Skin of body (tissue), 1 donor: ENCODE measurements at regions not wholly inside any gene's neighbourhood (a gene's known extent, or its start where the extent isn't known, plus 50 kb on each side); places are given as distances from the start of the nearest gene placed in this dataset.
"Not testable (repeated sequence)": the region's sequence is repeated elsewhere in the genome, so short reads cannot be mapped to it uniquely, and the experiment has no call there.

Experiments used
- DNase-seq: peaks from one replicate; lab custom pipeline; 2025; lab: John Stamatoyannopoulos, UW

DNA sequence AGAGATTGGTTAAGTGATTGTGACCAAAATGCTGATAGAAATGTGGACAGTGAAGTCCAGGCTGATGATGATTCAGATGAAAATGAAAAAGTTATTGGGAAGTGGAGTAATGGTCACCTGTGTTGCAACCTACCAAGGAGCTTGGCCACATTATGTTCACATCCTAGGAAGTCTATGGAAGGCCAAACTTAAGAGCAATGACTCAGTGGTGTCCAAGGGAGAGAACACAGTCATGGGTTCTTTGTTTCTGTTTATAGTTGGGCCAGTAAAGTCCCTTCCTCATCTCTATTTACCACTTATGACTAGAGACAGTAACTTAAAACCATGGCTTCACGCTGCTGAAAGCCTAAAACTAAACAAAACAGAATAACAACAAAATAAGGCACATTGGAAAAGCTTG, 555.3 kb upstream of the DAB2 start:
- no peak for DNase-seq

DNA sequence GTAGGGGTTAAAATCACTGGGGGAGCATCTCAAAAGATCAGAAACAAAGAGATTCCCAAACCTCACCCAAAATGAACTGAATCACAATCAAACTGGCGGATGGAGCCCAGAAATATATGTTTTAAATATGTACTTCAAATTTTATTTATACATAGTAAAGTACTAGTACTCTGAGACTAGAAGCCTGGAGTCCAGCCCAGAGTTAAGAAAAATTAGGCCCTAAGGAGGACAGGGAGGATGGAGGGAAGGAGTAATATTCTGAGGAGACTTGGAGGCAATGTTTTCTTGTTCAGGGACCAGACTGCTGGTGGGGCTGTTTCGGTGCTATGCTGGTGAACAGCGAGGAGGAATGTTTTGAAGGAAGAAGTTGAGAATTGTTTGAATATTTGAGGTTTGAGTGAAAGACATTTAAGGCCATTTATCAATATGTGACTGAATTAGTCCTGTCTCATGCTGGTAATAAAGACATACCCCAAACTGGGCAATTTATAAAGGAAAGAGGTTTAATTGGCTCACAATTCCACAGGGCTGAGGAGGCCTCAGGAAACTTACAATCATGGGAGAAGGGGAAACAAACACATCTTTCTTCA, 552.4 kb upstream of the DAB2 start:
- no peak for DNase-seq

DNA sequence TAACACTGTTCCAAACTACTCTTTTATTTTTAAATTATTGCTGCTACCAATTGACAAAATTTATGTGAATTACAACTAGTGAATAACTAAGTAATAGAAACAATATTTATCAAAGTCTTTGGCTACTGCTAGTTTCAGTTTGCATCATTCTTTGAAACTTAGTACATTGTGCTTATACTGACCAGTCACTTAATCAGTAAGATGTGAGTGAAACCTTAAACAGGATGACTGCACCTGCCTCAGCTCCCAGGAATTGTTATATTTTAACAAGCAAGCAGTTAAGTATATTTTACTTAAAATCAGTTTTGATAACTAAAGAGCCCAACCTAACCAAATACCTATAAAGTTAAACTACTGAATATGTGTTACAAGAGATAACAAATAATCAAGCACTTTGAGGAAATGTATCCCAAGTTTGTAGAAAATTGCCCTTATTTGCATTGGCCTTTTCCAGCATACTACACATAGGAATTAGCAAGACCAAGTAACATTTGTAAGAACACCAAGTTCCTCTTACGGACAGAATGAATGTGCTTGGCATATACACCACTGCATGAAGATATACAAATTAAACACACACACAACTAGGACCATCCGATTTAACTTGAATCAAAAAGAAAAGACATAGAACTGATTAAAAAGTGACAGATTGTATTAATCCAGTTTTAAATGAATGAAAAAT, 545.5 kb upstream of the DAB2 start:
- DNase-seq, result no peak

DNA sequence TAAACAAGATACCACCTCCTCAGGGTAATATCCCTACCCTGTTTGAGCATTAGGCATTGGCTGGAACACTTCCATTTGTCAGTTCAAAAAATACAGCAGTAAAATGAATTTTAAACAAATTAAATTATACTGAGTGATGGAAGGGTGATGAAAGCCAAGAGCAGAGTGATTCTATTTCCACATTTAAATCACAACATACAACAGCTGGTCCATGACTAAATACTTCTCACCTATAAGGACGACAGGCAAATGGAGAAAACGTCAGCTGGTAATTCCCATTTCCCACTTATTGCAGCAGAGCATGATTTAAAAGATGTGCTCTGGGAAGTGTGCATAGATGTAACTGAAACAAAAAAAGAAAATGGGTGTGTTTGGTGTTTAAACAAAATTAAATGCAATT, 543.6 kb upstream of the DAB2 start:
- no peak for DNase-seq

DNA sequence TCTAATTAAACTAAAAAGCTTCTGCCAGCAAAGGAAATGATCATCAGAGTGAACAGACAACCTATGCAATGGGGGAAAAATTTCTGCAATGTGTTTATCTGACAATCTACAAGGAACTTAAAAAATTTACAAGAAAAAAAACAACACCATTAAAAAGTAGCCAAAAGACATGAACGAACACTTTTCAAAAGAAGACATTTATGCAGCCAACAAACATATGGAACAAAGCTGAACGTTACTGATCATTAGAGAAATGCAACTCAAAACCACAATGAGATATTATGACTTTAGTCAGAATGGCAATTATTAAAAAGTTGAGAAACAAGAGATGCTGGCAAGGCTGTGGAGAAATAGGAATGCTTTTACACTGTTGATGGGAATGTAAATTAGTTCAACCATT, 530.4 kb upstream of the DAB2 start:
- no peak for DNase-seq

DNA sequence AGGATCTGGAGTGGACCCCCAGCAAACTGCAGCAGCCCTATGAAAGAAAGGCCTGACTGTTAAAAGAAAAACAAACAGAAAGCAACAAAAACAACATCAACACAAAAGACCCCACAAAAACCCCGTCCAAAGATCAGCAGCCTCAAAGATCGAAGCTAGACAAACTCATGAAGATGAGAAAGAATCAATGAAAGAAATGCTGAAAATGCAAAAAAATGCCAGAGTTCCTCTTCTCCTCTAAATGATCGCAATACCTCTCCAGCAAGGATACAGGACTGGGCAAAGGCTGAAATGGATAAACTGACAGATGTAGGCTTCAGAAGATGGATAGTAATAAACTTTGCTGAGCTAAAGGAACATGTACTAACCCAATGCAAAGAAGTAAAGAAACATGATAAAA, 526.3 kb upstream of the DAB2 start:
- no peak for DNase-seq

DNA sequence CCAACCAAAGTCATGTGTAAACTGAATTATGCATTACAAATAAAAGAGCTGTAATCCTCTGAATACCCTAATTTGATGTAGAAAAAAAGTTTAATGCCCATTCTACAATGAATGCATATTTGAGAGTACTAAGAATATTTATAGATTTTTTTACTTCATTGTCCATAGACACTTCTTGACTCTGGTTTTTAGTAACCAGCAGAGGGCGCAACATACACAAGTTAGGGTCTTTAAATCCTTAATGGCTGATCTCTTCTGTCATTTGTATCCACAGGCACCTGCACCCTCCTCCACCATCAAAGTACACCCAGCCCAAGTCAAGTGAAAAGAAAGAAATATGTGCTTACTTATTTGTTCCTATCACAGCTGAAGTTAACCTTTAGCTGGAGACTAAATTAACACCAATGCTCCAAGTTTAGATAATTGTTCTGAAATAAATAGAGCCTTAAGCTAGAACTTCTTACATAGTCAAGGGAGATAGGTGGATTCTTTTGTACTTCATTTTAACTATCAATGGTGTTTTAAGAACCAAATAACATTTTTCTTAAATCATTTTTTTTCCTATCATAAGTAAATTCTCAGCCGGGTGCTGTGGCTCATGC, 524.2 kb upstream of the DAB2 start:
- peak; percentile 55 for DNase-seq

DNA sequence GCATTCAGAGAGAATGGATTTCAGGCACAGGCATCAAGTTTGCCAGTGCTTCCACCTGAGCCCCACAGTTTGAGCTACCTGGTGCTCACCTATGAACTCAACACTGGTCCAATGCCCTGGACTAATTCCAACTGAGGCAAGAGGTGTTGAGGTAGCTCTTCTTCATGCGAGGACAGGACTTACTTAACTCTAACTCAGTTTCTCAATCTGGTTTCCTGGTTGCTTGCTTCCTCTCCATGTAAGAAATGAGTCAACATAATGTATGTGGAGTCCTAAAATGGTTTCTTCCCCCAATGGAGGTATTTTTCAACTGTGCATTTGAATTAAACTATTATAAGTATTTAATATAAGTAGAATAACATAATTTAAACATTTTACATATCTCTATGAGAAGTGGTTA, 523.6 kb upstream of the DAB2 start:
- no peak for DNase-seq

DNA sequence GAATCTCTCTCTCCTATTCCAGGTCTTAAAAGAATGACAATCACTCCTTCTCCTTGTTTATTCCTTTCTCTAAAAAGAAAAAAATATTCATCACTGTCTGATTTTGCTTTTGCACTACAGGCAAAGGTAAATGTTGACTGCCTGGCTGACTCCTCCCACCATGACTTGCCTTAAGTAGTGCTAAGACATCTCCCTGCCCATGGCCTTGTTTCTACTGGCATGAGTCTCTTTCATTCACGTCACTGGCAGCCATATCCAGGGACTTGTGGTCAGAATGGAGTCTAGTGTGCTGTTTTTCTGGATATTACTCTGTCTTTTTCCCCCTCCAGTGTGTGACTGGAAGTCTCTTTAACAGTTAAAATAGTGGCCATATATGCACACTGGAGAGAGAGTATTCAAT, 522.9 kb upstream of the DAB2 start:
- no peak for DNase-seq

DNA sequence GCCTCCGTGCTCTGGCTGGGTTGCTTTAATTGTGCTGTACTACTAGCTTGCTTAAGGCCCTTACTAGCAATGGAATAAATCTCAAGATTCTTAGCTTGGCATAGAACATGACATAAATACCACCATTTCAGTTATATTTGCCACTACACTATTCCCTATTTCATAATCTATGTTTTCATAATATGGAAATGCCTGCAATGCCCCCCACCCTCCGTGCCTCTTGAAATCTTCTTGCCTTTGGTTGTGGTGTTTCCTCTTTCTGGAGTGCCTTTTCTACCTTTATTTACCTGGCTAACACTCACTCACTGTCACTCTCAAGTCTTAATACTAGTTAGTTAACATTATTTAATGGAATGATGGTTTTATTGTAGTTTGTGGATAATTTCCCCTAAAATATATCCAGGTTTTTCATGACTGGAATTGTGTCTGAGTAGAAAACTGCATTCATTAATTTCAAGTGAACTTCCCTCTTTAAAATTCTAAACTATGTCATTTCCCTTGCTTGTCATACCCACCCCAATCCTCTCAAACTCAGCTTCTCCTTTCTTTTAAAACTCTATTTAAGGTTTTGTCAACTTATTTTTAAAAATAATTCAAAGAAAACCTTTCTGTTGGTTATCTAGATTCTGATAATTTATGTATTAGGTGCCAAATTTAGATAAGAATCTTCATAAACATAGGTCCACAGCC, 521.7 kb upstream of the DAB2 start:
- DNase-seq, result no peak

DNA sequence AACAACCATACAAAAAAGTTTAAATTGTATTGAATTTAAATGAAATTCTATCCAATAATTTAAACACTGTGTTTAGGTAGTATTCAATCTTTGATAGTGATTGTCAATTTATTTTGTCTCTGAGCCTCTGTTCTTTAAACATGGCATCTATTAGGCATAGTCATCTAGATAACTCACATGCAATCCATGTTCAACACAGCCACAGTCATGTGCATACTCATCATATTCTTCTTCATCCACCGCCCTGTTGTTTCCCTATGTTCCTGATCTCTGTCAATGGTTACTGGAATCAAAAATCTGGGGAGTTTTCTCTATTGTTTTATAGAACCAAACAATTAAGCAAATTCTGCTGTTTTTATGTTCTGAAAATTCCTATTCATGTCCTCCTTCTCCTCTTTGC, 521.1 kb upstream of the DAB2 start:
- DNase-seq, result no peak

DNA sequence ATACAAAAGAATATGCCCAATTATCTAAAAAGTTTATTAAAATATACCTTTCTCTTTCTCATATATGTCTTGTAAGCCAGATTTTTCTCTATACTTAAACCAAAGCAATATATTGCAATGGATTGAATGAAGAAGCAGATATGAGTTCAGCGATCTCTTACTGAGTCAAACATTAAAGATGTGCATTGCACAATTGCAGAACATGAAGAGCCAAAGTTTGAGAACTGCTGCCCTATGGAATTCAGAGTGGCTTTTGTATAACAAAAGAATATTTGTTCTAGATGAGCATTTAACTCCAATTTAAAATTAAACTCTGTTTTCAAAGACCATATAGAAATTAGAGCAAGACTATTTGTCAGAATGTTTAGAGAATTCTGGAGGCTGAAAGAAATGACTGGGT, 519.0 kb upstream of the DAB2 start:
- DNase-seq, result no peak

DNA sequence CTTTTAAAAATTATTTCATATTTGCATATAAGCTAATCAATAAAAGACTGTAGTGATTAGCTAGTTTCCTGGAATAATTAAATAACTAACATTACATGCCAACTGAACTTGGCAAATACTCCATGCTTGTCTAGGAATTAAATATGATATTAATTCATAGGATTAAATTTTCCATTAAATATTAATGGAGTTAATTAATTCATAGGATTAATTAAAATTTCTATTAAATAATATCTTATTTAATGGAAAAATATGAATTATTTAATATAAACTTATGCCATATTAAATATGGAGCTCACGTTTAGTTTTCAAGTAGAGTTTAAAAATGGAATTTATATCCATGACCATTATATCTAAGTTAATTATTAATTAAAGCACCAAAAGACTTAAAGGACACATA, 517.8 kb upstream of the DAB2 start:
- no peak for DNase-seq

DNA sequence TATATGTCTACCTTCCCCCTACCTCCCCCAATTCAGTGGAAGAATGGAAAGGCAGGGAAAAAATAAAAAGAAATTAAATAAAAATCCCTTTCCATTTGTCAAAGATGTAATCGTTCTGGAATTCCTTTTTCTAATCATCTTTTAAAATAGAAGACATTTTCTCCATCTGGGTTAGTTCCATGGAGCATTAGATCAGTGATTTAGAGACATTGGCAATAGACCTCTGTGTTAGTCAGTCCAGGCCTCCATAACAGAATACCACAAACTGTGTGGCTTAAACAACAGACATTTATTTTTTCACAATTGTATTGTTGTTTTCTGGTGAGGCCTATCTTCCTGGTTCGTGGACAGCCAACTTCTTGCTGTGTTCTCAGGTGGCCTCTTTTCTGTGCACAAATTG, 516.6 kb upstream of the DAB2 start:
- peak; percentile 35 for DNase-seq

DNA sequence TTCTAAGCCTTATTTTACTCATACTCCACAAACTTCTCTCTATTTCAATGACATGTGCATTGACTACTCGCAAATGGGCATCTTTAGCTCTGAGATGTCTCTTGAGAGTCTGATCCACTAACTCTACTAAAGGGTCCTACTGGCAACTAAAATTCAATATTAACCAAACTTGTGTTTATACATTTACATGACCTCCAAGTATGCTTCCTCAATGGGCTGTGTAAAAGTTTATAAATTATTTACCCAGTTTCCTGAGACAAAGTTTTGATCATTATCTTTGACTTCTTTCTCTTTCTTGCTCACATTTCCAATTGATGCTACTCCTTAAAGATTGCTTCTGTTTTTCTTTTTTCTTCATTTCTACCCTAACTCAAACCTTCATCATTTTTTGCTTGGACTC, 510.1 kb upstream of the DAB2 start:
- DNase-seq, result no peak

DNA sequence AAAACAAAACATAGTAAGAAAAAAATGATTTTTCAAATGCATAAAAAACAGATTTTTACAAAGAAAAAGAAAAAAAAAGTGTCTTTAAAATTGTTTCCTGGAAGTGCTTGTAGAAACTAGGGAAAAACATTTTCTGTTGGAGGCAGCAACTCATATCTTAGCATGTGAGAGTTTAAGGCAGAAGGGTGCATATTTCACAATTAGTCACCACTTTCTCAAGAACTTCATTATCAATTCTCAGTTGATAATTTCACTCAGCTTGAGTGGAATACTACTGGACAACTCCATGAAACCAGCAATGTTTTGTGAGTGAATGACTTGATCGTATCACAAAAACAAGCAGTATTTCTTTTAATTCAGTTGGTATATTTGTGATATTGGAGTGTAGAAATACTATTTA, 508.3 kb upstream of the DAB2 start:
- no peak for DNase-seq

DNA sequence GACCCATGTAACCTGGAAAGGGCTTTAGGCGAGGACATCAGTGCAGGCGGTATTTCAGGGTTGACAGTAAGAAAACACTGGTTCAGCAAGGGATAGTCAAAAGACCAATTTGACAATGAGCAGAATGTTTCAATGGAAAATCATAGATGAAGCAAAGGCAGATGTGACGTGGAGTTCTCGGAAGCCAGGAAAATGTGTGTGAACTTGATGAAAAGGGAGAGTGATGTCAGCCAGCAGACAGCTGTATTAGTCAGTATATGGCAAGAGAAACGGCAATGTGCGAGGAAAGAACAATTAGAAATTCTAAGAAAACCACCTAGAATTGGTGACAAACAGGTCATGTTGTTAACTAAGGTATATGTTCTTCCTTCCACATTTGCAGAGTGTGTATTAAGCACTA, 503.9 kb upstream of the DAB2 start:
- DNase-seq, result no peak

DNA sequence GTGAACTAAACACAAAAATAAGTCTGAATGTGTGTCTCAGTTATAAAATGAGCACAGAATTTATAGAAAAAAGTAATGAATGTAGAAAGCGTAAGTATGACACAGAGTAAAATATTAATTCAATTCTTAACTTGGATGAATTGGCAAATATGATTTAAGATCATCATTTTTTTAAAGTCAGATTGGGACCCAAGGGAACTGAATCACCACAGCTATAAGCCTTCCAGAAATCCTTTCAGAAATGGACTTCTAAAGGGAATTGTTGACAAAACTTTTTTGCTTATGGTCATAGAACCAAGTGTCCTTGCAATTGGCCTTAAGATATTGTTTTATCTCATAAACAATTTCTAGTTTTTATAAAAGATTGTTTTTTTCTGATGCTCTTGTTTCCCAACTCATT, 495.1 kb upstream of the DAB2 start:
- DNase-seq, result no peak

DNA sequence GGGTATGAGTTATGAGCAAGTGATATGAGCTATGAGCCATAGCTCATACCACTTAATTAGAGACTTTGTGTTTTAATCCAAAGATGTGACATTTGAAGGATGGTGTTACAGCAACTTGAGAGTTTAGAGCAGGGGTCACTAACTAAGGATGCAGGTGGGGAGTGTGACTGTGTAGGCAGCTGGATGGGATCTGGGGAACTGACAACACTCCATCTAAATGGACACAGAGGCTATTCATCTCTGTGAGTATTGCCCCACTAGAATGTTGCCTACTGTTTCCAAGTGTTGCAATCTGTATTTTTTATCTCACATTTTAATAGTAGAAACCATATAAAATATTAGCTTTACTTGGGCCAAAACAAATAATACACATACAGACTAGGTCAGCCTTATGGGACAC, 488.1 kb upstream of the DAB2 start:
- no peak for DNase-seq

DNA sequence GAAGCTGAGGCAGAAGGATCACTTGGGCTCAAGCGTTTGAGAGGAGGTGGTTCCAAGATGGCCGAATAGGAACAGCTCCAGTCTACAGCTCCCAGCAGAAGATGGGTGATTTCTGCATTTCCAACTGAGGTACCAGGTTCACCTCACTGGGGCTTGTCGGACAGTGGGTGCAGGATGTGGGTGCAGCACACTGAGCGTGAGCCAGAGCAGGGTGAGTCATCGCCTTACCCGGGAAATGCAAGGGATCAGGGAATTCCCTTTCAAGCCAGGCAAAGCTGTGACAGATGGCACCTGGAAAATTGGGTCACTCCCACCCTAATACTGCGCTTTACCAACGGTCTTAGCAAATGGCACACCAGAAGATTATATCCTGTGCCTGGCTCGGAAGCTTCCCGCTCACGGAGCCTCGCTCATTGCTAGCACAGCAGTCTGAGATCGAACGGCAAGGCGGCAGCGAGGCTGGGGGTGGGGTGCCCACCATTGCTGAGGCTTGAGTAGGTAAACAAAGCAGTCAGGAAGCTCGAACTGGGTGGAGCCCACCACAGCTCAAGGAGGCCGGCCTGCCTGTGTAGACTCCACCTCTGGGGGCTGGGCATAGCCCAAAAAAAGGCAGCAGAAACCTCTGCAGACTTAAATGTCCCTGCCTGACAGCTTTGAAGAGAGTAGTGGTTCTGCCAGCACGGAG, 482.6 kb upstream of the DAB2 start:
- not testable (repeated sequence) for DNase-seq

DNA sequence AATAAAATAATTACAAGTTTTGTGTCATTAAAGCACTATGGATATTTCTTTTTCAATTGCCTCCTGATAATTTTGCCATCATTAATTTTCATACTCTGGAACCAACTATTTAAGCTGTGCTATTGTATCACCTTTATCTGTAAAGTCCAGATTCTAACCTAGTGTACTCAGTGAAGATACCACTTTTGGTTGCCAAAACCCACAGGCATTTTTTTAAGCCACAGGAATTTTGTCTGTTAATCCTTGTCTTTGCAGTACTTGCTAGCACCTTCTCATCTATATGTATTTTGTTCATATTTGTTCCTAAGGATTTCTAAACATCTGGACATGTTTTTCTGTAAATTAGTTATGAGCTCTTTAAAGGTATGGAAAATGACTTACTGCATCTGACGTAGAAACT, 481.4 kb upstream of the DAB2 start:
- no peak for DNase-seq

DNA sequence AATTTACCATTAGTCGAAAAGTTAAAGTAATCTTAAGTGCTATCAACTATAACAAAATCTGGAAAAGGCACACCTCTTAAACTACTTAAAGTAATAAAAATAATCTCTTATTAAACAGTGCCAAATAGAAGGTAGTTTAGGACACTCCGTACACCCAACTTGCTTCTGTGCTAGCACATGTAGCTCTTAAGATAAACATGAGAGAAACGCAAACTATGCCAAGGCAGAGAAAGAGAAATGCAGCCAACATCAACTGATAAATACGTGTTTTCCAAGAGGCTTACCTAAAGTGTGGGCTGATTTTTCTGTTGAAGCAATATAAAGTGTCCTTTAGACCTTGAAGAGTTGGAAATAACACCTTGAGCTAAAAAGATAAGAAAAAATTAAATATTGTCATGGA, 480.6 kb upstream of the DAB2 start:
- no peak for DNase-seq
